ENCODE measurements at regions not wholly inside any gene's neighbourhood (a gene's known extent, or its start where the extent isn't known, plus 50 kb on each side); places are given as distances from the start of the nearest gene placed in this dataset.

DNA sequence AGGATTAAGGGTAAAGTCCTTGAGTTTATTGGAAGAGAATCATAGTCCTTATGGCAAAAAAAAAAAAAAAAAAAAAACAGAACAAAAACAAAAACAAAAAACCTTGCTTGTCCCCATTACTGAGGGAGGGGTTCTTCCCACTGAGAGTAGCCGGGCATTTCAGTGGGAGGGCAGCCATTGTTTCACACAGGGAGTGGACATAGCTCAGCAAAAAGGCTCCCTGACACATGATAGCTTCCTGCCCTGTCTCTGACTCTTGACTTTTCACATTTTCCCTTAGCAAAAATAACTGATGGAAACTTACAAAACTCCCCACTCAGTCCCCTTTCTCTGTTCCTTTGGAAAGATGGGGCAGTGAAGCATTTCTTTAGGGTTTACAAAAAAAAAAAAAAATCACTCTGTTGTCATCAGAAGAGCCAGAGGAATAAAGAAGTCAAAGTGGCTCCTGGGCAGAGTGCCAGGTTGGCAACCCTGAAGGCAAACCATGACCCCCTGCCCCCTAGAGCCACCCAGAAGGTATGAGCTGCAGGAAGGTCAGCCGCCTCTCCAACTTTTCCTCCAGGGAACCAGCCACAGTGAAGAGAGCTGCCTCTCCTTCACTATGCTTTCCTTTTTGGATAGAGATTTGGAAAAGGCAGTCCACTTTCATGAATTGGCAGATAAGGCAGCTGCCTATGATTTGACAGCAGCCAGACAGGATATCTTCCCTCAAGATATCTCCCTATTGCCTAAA lies 170.6 kb downstream of the KDR start:
- Histone ChIP-seq H3K36me3 (ENCODE audit: control insufficient read depth in 1 of 2, insufficient read depth in 2 of 2, low read length in 2 of 2) (no peaks in the 10 kb centered on the region), H3K4me3 (replicated peaks in 1 of 2; ENCODE audit: low read depth in 1 of 2, low read length in 2 of 2) (no peak overlapping the region), H3K27me3 (ENCODE audit: insufficient read depth, low read length) (no peaks in the 10 kb centered on the region; the same call in 1 of the 2 replicates), H3K4me1 (ENCODE audit: control insufficient read depth in 1 of 2, insufficient read depth in 2 of 2, low read length in 2 of 2) (no peaks in the 10 kb centered on the region), H3K9ac (ENCODE audit: low read length) (no peak overlapping the region), H3K27ac (ENCODE audit: low read depth, low read length) (no peak overlapping the region), H3K4me2 (ENCODE audit: low read length) (no peak overlapping the region), H3K9me3 (ENCODE audit: control insufficient read depth in 1 of 2, insufficient read depth in 1 of 2, low read depth in 1 of 2, low read length in 2 of 2) (no peaks in the 10 kb centered on the region), H2AFZ (ENCODE audit: low read depth, low read length, poor library complexity, severe bottlenecking) (no peak overlapping the region), H3K9me2 (ENCODE audit: insufficient read depth) (no peaks in the 10 kb centered on the region), H3K79me2 (ENCODE audit: insufficient read depth, low read length) (no peaks in the 10 kb centered on the region), H4K20me1 (ENCODE audit: insufficient read depth) (no peaks in the 10 kb centered on the region)
- ATAC-seq (no peak), DNase-seq (ENCODE audit: low read depth, low spot score) (no peak)
- POLR2A ChIA-PET = no interaction called here
- CTCF ChIA-PET = interaction anchor here (1.3 kb wide), 1 partner anchor 16 kb away, joined by 3 read pairs; no protein-coding TSS in a partner anchor
- RAD21 ChIA-PET (ENCODE audit: low non-redundant PET in 1 of 2, low total read pairs in 2 of 2, uncharacterized antibody in 2 of 2, unreplicated experiment in 2 of 2) = no interaction called here
- intact Hi-C loops (cut with micrococcal nuclease) = no loop called here
- TF ChIP-seq ZNF274 (IDR thresholded peaks at IDR 0.05; ENCODE audit: low read depth, low read length) (no peak), EZH2phosphoT487 (IDR thresholded peaks at IDR 0.05; ENCODE audit: borderline replicate concordance) (no peak), FOSL1 (IDR thresholded peaks at IDR 0.05; ENCODE audit: low read depth) (no peak), POLR2AphosphoS5 (IDR thresholded peaks at IDR 0.05; ENCODE audit: low read depth, low read length) (no peak), EZH2 (IDR thresholded peaks at IDR 0.05) (no peak), RAD21 (IDR thresholded peaks at IDR 0.05; ENCODE audit: low read depth) (no peak), ELF1 (IDR thresholded peaks at IDR 0.05; ENCODE audit: borderline replicate concordance, low read depth) (no peak)
- no TSS peak for BruUV-seq (replicated peaks)

DNA sequence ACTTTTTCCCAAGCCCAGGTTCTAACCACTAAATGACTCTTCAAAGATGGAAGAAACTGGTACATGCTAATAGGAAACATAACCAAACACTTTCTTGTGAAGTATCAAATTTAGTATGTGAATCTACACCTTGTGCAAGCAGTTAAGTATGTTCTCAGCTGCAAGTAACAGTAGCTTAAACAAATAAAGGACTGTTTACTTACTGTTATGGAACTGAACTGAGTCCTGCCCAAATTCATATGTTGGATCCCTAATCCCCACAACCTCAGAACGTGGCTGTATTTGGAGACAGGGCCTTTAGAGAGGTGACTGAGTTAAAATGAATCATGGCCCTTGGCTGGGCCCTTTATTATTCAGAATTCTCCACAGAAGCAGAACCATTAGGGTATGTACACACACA lies 178.7 kb downstream of the KDR start:
- ChIA-PET CTCF (no interaction called here), POLR2A (no interaction called here), RAD21 (ENCODE audit: low non-redundant PET in 1 of 2, low total read pairs in 2 of 2, uncharacterized antibody in 2 of 2, unreplicated experiment in 2 of 2) (no interaction called here)
- no peak for DNase-seq (ENCODE audit: low read depth, low spot score)
- Histone ChIP-seq H3K27me3 (ENCODE audit: insufficient read depth, low read length) (0 out of 2 replicates have a peak, but pooled peaks cover 4% of the 10 kb centered on the region), H3K9me2 (ENCODE audit: insufficient read depth) (no peaks in the 10 kb centered on the region), H3K9me3 (ENCODE audit: control insufficient read depth in 1 of 2, insufficient read depth in 1 of 2, low read depth in 1 of 2, low read length in 2 of 2) (no peaks in the 10 kb centered on the region), H3K4me1 (ENCODE audit: control insufficient read depth in 1 of 2, insufficient read depth in 2 of 2, low read length in 2 of 2) (no peaks in the 10 kb centered on the region), H3K79me2 (ENCODE audit: insufficient read depth, low read length) (no peaks in the 10 kb centered on the region), H2AFZ (ENCODE audit: low read depth, low read length, poor library complexity, severe bottlenecking) (no peak overlapping the region), H3K4me3 (replicated peaks in 1 of 2; ENCODE audit: low read depth in 1 of 2, low read length in 2 of 2) (no peak overlapping the region), H3K4me2 (ENCODE audit: low read length) (no peak overlapping the region), H3K27ac (ENCODE audit: low read depth, low read length) (no peak overlapping the region), H3K36me3 (ENCODE audit: control insufficient read depth in 1 of 2, insufficient read depth in 2 of 2, low read length in 2 of 2) (no peaks in the 10 kb centered on the region), H4K20me1 (ENCODE audit: insufficient read depth) (no peaks in the 10 kb centered on the region), H3K9ac (ENCODE audit: low read length) (no peak overlapping the region)
- intact Hi-C loops (cut with micrococcal nuclease) = no loop called here
- no peak for ATAC-seq
- no TSS peak for BruUV-seq (replicated peaks)
- no peak for TF ChIP-seq RAD21 (IDR thresholded peaks at IDR 0.05; ENCODE audit: low read depth)
- no peak for TF ChIP-seq SIN3A (IDR thresholded peaks at IDR 0.05; ENCODE audit: low read depth)
- TF ChIP-seq FOSL1 (IDR thresholded peaks at IDR 0.05; ENCODE audit: low read depth) = no peak
